Pancreas (tissue), 10 donors: ENCODE measurements at regions not wholly inside any gene's neighbourhood (a gene's known extent, or its start where the extent isn't known, plus 50 kb on each side); places are given as distances from the start of the nearest gene placed in this dataset.

Source experiments
- ATAC-seq, 4 donors: fragments of 200-7000 bp; cut with Tn5 transposase; one replicate each; pipeline versions ENCODE4 v1.8.0 to v1.9.1; 2020; ENCODE audit warnings: mild to moderate bottlenecking in 4 of 4, moderate library complexity in 4 of 4
- DNase-seq, 6 donors: peaks; one replicate each; pipeline ENCODE4 v3.0.0-alpha.2; 2020
- FAIRE-seq: peaks from 2 replicates; lab custom pipeline; 2012; peaks lifted over from hg19 to GRCh38; lab: Jason Lieb, UNC
- H3K27ac ChIP-seq, 4 donors: fragments of 200-600 bp; sonication (generic); 1 replicate in 3 of 4; 2 replicates in 1 of 4; pipeline versions ENCODE4 v1.5.0 to v1.8.0; 2020
- H3K27me3 ChIP-seq, 4 donors: fragments of 200-600 bp; one replicate each; pipeline ENCODE4 v1.8.0; 2021
- H3K36me3 ChIP-seq, 3 donors: fragments of 200-600 bp; sonication (generic) in 1 of 3; one replicate each; pipeline versions ENCODE4 v1.5.0 to v1.8.0; 2020 to 2021
- H3K4me1 ChIP-seq, 3 donors: fragments of 200-600 bp; one replicate each; pipeline ENCODE4 v1.8.0; 2021
- H3K4me3 ChIP-seq, 4 donors: fragments of 200-600 bp; sonication (generic) in 2 of 4; one replicate each; pipeline versions ENCODE4 v1.5.0 to v1.8.0; 2020 to 2021
- H3K9me3 ChIP-seq, 4 donors: fragments of 200-600 bp; one replicate each; pipeline ENCODE4 v1.8.0; 2021
- WGBS, 2 donors: extraction: QIAGEN DNeasy Blood & Tissue Kit; methylation state at CpG; one replicate each; pipeline ENCODE4 v1.1.7; 2013; 5-methylcytosine and 5-hydroxymethylcytosine counted together
- intact Hi-C, 3 donors: fragments of 100-400 bp; cut with DNase I; formaldehyde crosslinking; loops; one replicate each; pipeline versions ENCODE4 v1.11.1 to v1.14.2; 2022
- TF ChIP-seq, protein P1 (sequence below), 4 donors: fragments of 200-600 bp; sonication (generic) in 3 of 4; IDR thresholded peaks; one replicate each; pipeline versions ENCODE4 v1.5.0 to v1.8.0; 2021; ENCODE audit warnings: antibody characterized with exemption in 4 of 4
- donor health status: healthy with polysubstance abuse.
- donor health status: DM: no; HTN: no; CAD: no; lungs with moderate emphysema.
- donor health status: DM: no; HTN: no; CAD: no.
- donor health status: control.
- donor health status: control.
- donor health status: Bipolar disorder and iron deficiency.
- donor health status: DM: yes; HTN: yes; CAD: no.
- donor health status: DM: no; HTN: no; CAD: no.
- donor health status: DM: no; HTN: no; CAD: no.
- donor health status: DM: yes; HTN: yes; CAD: no.

GRCh38 chr13:78909276-78909675 is 250.3 kb upstream of the OBI1 start:
- 16 to 18% methylated on average over 4 of the region's 4 CpGs for WGBS, 2 donors
- Histone ChIP-seq H3K9me3 (no peaks in the 10 kb centered on the region), H3K4me1 (no peaks in the 10 kb centered on the region), H3K36me3 (no peaks in the 10 kb centered on the region), H3K4me3 (no peak overlapping the region), H3K27me3 (no peaks in the 10 kb centered on the region), H3K27ac (no peak overlapping the region)
- FAIRE-seq (no peak), ATAC-seq (no peak), DNase-seq (no peak)
- TF ChIP-seq, protein P1, sequence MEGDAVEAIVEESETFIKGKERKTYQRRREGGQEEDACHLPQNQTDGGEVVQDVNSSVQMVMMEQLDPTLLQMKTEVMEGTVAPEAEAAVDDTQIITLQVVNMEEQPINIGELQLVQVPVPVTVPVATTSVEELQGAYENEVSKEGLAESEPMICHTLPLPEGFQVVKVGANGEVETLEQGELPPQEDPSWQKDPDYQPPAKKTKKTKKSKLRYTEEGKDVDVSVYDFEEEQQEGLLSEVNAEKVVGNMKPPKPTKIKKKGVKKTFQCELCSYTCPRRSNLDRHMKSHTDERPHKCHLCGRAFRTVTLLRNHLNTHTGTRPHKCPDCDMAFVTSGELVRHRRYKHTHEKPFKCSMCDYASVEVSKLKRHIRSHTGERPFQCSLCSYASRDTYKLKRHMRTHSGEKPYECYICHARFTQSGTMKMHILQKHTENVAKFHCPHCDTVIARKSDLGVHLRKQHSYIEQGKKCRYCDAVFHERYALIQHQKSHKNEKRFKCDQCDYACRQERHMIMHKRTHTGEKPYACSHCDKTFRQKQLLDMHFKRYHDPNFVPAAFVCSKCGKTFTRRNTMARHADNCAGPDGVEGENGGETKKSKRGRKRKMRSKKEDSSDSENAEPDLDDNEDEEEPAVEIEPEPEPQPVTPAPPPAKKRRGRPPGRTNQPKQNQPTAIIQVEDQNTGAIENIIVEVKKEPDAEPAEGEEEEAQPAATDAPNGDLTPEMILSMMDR (IDR thresholded peaks at IDR 0.05): no peak
- intact Hi-C loops: no loop called here

- Histone ChIP-seq H3K27ac (no peak overlapping the region), H3K4me3 (no peak overlapping the region), H3K4me1 (no peaks in the 10 kb centered on the region), H3K27me3 (no peaks in the 10 kb centered on the region), H3K36me3 (no peaks in the 10 kb centered on the region), H3K9me3 (no peaks in the 10 kb centered on the region)
- DNase-seq: no peak
- FAIRE-seq: no peak
- 12 to 16% methylated on average over 5 of the region's 5 CpGs for whole genome bisulfite sequencing, 2 donors
- intact Hi-C loops: no loop called here
- no peak for ATAC-seq
- TF ChIP-seq, protein P1 (IDR thresholded peaks at IDR 0.05): no peak
These were observed 248.1 kb upstream of the OBI1 start for GRCh38 chr13:78907006-78907405.

GRCh38 chr13:78897200-78897599 is 238.2 kb upstream of the OBI1 start:
- intact Hi-C loops: no loop called here

GRCh38 chr13:78884571-78884970 is 225.6 kb upstream of the OBI1 start:
- DNase-seq: no peak
- H3K4me1 ChIP-seq: no peaks in the 10 kb centered on the region
- TF ChIP-seq, protein P1 (IDR thresholded peaks at IDR 0.05): no peak
- no peaks in the 10 kb centered on the region for H3K36me3 ChIP-seq
- intact Hi-C loops: no loop called here
- H3K27ac ChIP-seq: no peak overlapping the region
- no peaks in the 10 kb centered on the region for H3K27me3 ChIP-seq
- no peak for ATAC-seq
- H3K4me3 ChIP-seq: no peak overlapping the region
- FAIRE-seq: no peak
- no peaks in the 10 kb centered on the region for H3K9me3 ChIP-seq

More at GRCh38 chr13:78897200-78897599, 238.2 kb upstream of the OBI1 start:
- no peaks in the 10 kb centered on the region for H3K36me3 ChIP-seq
- TF ChIP-seq, protein P1 (IDR thresholded peaks at IDR 0.05): no peak
- no peak for DNase-seq
- no peak overlapping the region for H3K4me3 ChIP-seq
- H3K9me3 ChIP-seq: no peaks in the 10 kb centered on the region
- no peaks in the 10 kb centered on the region for H3K4me1 ChIP-seq
- no peak overlapping the region for H3K27ac ChIP-seq
- ATAC-seq: no peak
- WGBS, 2 donors: 31 to 38% methylated on average over 2 of the region's 2 CpGs
- H3K27me3 ChIP-seq: no peaks in the 10 kb centered on the region
- FAIRE-seq: no peak

DNA sequence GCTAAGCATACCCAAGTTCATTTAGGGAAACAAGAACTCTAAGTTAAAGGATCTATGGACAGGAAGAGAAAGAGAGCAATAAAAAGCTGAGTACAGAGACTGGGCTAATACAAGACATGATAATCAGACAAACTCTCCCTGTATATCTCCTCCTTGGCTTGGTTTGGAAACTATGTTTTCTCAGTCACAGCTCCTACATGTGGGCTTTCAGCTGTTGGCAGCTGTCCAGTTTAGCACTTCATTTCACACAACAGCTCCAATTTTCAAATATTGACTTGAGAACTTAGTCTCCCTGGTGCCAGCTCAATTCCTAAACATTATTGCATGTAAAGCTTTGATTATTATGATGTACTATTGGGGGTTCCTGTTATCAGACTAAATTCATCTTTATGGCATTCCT is 222.8 kb upstream of the OBI1 start:
- Histone ChIP-seq H3K4me1 (no peaks in the 10 kb centered on the region), H3K9me3 (no peaks in the 10 kb centered on the region), H3K4me3 (no peak overlapping the region), H3K36me3 (no peaks in the 10 kb centered on the region), H3K27me3 (no peaks in the 10 kb centered on the region), H3K27ac (no peak overlapping the region)
- ATAC-seq: no peak
- intact Hi-C loops: no loop called here
- no peak for DNase-seq
- TF ChIP-seq, protein P1 (IDR thresholded peaks at IDR 0.05): no peak
- no peak for FAIRE-seq
